ENCODE measurements at regions not wholly inside any gene's neighbourhood (a gene's known extent, or its start where the extent isn't known, plus 50 kb on each side); places are given as distances from the start of the nearest gene placed in this dataset.

- H4K20me1 ChIP-seq (ENCODE audit: control insufficient read depth, insufficient read depth, low read depth, low read length), result no peaks in the 10 kb centered on the region
- H3K9me2 ChIP-seq (replicated peaks; ENCODE audit: control insufficient read depth, low read length), result no peaks in the 10 kb centered on the region
- H3K36me3 ChIP-seq (ENCODE audit: control insufficient read depth, low read length), result peaks cover 99% of the 10 kb centered on the region
- H3F3A ChIP-seq (ENCODE audit: control insufficient read depth, insufficient read depth), result peaks cover 37% of the 10 kb centered on the region
- H3K9me3 ChIP-seq (ENCODE audit: control insufficient read depth, insufficient read depth, low read length), result peaks cover 40% of the 10 kb centered on the region
- TF ChIP-seq CTCF (IDR thresholded peaks at IDR 0.05; ENCODE audit: low read depth, low read length, poor library complexity, severe bottlenecking) (no peak), EZH2phosphoT487 (IDR thresholded peaks at IDR 0.05; ENCODE audit: borderline replicate concordance, low read length) (no peak)
- H3K4me1 ChIP-seq (ENCODE audit: control insufficient read depth, low read length), result peaks cover 73% of the 10 kb centered on the region
- H3K4me2 ChIP-seq (ENCODE audit: low read length), result no peak overlapping the region
- H3K4me3 ChIP-seq (ENCODE audit: low read length), result no peak overlapping the region
- H3K27me3 ChIP-seq (ENCODE audit: control insufficient read depth, low read length), result no peaks in the 10 kb centered on the region
- no peak overlapping the region; the same call in 1 of the 2 replicates for H3K27ac ChIP-seq (ENCODE audit: low read depth, low read length)
- H3K79me2 ChIP-seq (ENCODE audit: control insufficient read depth, low read length), result peaks cover 73% of the 10 kb centered on the region
Measured at GRCh38 chr1:4032571-4032970, 132.5 kb upstream of the C1orf174 start.

- peaks cover 34% of the 10 kb centered on the region for H3F3A ChIP-seq (ENCODE audit: control insufficient read depth, insufficient read depth)
- peaks cover 79% of the 10 kb centered on the region for H3K79me2 ChIP-seq (ENCODE audit: control insufficient read depth, low read length)
- no peak overlapping the region for H3K4me2 ChIP-seq (ENCODE audit: low read length)
- H4K20me1 ChIP-seq (ENCODE audit: control insufficient read depth, insufficient read depth, low read depth, low read length), result no peaks in the 10 kb centered on the region
- H3K4me1 ChIP-seq (ENCODE audit: control insufficient read depth, low read length), result peaks cover 73% of the 10 kb centered on the region
- no peak overlapping the region; the same call in 1 of the 2 replicates for H3K27ac ChIP-seq (ENCODE audit: low read depth, low read length)
- TF ChIP-seq EZH2phosphoT487 (IDR thresholded peaks at IDR 0.05; ENCODE audit: borderline replicate concordance, low read length) (no peak), CTCF (IDR thresholded peaks at IDR 0.05; ENCODE audit: low read depth, low read length, poor library complexity, severe bottlenecking) (no peak)
- peaks cover 100% of the 10 kb centered on the region for H3K36me3 ChIP-seq (ENCODE audit: control insufficient read depth, low read length)
- no peak overlapping the region for H3K4me3 ChIP-seq (ENCODE audit: low read length)
- H3K9me2 ChIP-seq (replicated peaks; ENCODE audit: control insufficient read depth, low read length), result no peaks in the 10 kb centered on the region
- peaks cover 47% of the 10 kb centered on the region for H3K9me3 ChIP-seq (ENCODE audit: control insufficient read depth, insufficient read depth, low read length)
- no peaks in the 10 kb centered on the region for H3K27me3 ChIP-seq (ENCODE audit: control insufficient read depth, low read length)
Measured at GRCh38 chr1:4033129-4033676, 133.1 kb upstream of the C1orf174 start.

- Histone ChIP-seq H3K4me2 (ENCODE audit: low read length) (no peak overlapping the region), H3K27me3 (ENCODE audit: control insufficient read depth, low read length) (no peaks in the 10 kb centered on the region), H3K27ac (ENCODE audit: low read depth, low read length) (peak overlapping the region; percentile 72), H4K20me1 (ENCODE audit: control insufficient read depth, insufficient read depth, low read depth, low read length) (no peaks in the 10 kb centered on the region), H3K9me2 (replicated peaks; ENCODE audit: control insufficient read depth, low read length) (no peaks in the 10 kb centered on the region), H3K79me2 (ENCODE audit: control insufficient read depth, low read length) (peaks cover 81% of the 10 kb centered on the region), H3K4me1 (ENCODE audit: control insufficient read depth, low read length) (peaks cover 73% of the 10 kb centered on the region), H3K4me3 (ENCODE audit: low read length) (no peak overlapping the region), H3F3A (ENCODE audit: control insufficient read depth, insufficient read depth) (peaks cover 31% of the 10 kb centered on the region), H3K9me3 (ENCODE audit: control insufficient read depth, insufficient read depth, low read length) (peaks cover 52% of the 10 kb centered on the region), H3K36me3 (ENCODE audit: control insufficient read depth, low read length) (peaks cover 100% of the 10 kb centered on the region)
- TF ChIP-seq EZH2phosphoT487 (IDR thresholded peaks at IDR 0.05; ENCODE audit: borderline replicate concordance, low read length), result no peak
- no peak for TF ChIP-seq CTCF (IDR thresholded peaks at IDR 0.05; ENCODE audit: low read depth, low read length, poor library complexity, severe bottlenecking)
Measured at GRCh38 chr1:4033713-4034112, 133.6 kb upstream of the C1orf174 start.

Measured in DOHH2 (cell line).